NCI-H69 (cell line): ENCODE measurements at regions not wholly inside any gene's neighbourhood (a gene's known extent, or its start where the extent isn't known, plus 50 kb on each side); places are given as distances from the start of the nearest gene placed in this dataset.
"Not testable (repeated sequence)": the region's sequence is repeated elsewhere in the genome, so short reads cannot be mapped to it uniquely, and the experiment has no call there.

Experiments
- DNase-seq: peaks from one replicate; lab custom pipeline; 2025; lab: John Stamatoyannopoulos, UW

DNA sequence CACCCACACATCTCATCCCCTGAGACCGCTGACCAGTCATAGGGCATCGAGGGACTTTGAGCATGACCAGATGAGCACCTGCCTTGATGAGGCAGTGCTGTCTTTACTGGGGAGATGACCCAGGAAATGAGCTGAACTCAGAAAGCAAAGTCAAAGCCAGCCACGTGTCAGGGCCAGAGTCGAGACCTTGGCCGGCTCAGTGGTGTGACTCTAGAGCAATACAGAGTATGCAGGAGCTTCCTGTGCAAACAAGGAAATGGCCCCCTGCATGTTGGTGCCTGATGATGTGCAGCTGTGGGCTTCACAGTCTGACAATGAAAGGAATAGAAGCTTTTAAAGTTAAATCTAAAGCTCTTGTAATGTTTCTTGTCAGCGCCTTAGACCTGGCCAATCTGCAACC is 332.9 kb downstream of the PCNX1 start:
- DNase-seq: peak; percentile 29

DNA sequence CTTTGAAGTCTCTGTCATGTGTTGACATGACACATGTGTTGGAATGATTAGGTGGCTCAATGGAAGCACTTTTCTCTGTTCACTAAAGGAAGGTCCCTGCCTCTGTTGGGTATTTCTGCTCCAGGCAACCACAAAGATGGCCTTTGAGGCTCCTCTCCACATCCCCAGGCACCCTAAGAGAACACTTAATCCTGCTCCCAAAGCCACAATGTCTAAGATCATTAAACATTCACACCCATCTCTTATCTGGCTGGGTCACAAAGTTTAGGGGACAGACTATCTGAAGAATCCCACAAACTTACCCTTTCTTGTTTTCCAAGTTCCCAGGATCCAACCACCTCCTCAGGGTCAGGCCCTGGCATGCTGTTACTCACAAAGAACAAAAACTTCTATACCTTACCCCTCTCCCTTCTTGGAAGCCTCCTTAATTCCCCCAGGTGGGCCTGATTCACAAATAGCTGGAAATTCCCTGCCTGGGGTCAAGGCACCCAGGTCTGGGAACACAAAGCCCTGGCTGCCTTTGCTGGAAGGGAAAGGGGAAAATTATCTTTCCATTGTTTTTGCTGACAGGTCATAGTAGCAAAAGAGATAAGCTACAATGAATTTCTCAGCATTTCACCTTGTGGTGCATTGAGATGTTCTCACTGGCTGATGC is 333.7 kb downstream of the PCNX1 start:
- DNase-seq: no peak

GRCh38 chr14:71242237-71242748 is 335.0 kb downstream of the PCNX1 start:
- DNase-seq: no peak

- DNase-seq: no peak
Measured at GRCh38 chr14:71243697-71244096, 336.4 kb downstream of the PCNX1 start.

- no peak for DNase-seq
Measured at GRCh38 chr14:71244341-71244740, 337.1 kb downstream of the PCNX1 start.

DNA sequence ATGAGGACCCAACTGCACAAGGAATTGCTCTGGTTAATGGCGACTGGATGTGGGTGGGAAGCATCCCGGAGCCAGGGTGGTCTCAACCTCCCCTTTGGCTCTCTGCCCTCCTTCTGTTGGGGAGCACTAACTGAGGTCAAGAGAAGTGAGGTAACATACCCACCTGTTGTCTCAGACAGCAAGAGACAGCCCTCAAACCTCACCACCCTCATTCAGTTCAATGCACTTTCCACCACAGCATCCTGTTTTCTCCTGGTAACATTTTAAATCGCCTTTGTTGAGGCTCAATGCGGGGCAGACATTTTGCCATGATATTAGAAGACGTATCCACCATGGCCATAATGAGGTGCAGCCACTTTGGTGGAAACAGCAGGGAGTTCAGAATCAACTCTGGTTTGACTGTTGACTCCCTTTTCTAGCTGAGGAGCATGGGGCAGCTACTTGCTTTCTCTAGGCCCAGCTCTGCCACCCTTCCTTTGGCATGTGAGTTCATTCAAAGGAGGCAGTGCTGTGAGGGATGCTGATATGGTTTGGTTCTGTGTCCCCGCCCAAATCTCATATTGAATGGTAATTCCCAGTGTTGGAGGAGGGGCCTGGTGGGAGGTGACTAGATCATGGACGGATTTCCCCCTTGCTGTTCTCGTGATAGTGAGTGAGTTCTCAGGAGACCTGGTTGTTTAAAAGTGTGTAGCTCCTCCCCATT is 338.6 kb downstream of the PCNX1 start:
- DNase-seq: no peak

- no peak for DNase-seq
Measured at GRCh38 chr14:71246539-71246938, 339.3 kb downstream of the PCNX1 start.

DNA sequence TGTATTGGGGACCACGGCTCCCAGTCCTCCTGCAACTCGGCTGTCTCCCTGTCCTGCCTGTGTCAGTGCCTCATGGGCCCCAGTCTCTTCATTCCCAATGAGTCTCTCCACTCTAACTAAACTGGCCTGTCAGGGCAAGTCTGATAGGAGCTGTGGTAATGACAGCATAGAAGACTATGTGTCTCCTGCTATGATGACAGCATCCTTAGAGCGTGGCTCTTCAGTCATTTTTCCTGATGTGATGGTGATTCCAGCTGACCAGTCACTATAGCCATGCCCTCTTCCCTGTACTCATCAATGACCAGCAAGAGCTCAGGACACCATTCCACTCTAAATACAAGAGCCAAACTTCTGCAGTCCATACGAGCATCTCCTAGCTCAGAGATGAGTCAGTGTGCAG is 339.8 kb downstream of the PCNX1 start:
- no peak for DNase-seq

DNA sequence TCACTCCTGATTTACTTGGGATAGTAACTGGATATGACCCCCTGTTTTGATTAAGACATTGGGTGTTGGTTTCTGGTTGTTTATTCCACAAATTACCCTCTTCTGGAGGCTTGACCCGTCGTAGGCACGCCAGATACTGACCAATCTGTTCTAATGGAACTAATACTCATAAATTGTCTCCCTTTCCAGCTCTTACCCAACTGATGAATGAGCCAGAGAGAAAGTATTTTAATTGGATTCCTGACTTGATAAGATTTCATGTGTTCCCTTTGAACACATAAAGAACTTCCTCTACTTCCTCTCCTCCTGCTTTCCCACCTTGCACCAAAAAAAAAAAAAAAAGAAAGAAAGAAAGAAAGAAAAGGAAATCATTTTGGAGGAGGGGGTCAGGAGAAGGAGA is 340.9 kb downstream of the PCNX1 start:
- no peak for DNase-seq

DNA sequence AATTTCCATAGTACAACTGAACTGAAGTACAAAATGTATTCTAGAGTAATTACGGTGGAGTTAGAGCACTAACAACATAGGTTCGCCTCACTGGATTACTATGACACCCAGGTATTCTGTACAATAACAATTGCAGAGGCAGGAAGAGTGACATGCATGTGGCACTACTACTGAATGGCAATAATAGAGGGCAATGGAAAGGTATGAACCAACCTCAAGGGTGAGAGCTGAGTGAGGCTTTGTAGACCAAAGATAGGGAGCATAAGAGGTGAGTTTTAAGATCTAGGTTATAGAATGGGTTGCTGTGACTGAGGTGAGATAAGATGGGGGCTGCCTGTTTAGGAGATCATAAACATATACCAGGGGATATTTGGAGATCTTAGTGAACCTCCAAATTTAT is 343.1 kb downstream of the PCNX1 start:
- DNase-seq: no peak

DNA sequence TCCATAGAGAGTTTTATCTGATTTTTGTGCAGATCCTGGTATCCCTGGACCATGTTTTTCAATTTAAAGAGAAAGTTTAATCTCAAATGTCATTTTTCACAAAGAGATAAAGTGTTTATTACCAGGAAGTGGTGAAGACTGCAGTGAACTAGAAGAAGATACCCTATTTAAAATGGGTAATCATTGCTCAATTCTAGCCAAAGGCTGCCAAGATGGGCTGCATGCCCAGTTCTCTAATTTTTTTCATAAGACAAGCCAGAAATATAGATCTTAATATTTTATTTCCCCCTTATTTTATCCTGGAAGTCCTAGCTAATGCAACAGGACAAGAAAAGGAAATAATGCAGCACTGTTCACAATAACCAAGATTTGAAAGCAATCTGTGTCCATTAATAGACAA is 343.5 kb downstream of the PCNX1 start:
- DNase-seq: no peak

GRCh38 chr14:71254091-71254719 is 346.9 kb downstream of the PCNX1 start:
- DNase-seq: not testable (repeated sequence)

DNA sequence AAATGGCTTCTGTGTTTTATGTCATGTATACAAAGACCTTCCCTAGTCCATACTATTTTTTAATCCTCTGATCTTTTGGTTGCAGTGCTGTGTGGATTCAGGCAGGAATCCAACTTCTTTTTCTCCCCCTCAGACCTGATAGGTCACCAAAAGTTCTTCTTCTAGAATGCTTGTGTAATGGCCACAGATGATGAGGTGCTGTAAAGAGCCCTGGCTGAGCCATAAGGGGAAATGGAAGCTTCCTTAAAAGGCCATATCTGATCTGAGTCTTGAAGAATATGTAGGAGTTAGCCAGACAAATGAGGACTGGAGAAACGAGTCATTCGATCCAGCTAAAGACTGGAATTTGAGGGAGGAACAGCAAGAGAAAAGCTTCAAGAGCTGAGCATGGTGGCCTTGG is 353.9 kb downstream of the PCNX1 start:
- no peak for DNase-seq

- no peak for DNase-seq
Measured at GRCh38 chr14:71262441-71262840, 355.2 kb downstream of the PCNX1 start.

GRCh38 chr14:71264260-71264659 is 357.0 kb downstream of the PCNX1 start:
- no peak for DNase-seq

DNA sequence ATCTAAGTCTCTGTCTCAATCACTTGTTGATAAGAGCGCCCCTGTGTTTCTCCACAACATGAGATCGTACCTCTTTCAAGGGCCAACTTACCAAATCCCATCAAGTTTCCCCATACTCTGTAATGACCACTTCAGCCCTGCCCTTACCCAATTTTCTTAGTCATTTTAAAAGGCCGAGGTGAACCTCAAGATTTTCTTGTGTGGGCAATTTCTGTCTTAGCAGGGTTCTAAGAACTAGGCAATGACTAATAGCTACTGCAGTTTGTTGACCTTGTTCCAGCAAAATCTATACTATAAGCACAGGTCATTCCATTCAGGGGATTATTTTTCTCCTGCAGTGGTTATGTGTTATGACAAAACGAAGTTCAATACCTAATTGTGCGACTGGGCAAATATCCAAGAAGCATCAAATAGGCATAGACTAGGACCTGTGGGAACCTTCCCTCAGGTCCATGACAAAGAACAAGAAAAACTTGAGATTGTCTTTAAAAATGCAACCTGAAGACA is 359.8 kb downstream of the PCNX1 start:
- DNase-seq: peak; percentile 4

- DNase-seq: no peak
Measured at GRCh38 chr14:71267691-71268090, 360.4 kb downstream of the PCNX1 start.

DNA sequence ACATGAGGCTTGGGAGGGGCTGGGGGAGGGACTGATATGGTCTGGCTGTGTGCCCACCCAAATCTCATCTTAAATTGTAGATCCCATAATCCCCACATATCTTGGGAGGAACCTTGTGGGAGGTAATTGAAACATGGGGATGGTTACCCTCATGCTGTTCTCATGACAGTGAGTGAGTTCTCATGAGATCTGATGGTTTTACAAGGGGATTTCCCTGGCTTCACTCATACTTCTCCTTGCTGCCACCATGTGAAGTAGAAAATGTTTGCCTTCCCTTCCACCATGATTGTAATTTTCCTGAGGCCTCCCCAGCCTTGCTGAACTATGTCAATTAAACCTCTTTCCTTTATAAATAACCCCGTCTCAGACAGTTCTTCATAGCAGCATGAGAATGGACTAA is 362.9 kb downstream of the PCNX1 start:
- no peak for DNase-seq

DNA sequence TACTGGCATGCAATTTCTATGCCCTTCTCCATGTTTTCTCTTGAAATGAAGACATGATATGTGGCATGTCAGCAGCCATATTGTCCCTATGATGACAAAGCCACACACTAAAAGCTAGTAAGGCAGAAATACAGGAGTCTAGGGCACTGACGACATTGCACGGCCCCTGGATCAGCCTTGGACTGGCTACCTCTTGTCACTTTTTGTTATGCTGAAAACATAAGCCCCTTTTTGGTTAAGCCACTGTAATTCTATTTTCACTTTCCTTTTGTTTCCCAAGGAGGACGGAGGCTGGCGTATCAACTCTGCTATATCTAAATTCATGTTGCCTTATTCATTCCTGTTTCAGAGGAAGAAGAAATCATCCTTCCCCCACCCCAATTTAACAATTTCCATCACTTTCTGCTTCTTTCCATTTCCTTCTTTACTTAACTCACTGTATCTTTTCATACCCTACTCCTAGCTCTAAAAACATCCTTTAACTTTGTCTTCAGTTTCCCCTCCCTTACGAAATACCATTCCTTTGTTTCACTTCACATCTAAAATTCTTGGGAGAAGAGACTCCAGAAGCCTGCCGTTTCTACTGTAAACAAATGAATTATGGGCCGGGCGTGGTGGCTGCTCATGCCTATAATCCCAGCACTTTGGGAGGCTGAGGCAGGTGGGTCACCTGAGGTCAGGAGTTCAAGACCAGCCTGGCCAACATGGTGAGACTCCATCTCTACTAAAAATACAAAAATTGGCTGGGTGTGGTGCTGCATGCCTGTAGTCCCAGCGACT is 364.1 kb downstream of the PCNX1 start:
- no peak for DNase-seq

DNA sequence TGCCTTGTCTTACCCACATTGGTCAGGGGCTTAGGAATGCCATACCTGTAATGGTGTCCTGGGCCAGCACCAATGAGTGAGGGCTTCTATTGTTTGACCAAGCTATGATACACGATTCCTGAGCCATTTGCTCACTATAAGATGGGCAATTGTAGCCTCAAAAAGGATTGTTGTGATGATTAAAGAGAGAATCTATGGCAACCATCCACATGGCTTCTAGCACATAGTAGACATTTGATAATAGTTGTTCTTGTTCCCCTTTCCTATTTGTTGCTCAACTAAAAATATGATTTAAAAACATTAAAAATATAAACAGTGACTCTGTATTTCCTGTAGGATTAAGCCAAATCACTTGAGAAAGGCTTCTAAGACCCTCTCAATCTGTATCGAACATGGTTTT is 366.1 kb downstream of the PCNX1 start:
- no peak for DNase-seq

GRCh38 chr14:71284048-71284447 is 376.8 kb downstream of the PCNX1 start:
- DNase-seq: no peak

GRCh38 chr14:71286126-71286525 is 378.9 kb downstream of the PCNX1 start:
- DNase-seq: no peak
